ENCODE measurements at regions not wholly inside any gene's neighbourhood (a gene's known extent, or its start where the extent isn't known, plus 50 kb on each side); places are given as distances from the start of the nearest gene placed in this dataset.

- DNase-seq: no peak
Observed at GRCh38 chr6:101230866-101231265, 162.6 kb upstream of the GRIK2 start.

DNA sequence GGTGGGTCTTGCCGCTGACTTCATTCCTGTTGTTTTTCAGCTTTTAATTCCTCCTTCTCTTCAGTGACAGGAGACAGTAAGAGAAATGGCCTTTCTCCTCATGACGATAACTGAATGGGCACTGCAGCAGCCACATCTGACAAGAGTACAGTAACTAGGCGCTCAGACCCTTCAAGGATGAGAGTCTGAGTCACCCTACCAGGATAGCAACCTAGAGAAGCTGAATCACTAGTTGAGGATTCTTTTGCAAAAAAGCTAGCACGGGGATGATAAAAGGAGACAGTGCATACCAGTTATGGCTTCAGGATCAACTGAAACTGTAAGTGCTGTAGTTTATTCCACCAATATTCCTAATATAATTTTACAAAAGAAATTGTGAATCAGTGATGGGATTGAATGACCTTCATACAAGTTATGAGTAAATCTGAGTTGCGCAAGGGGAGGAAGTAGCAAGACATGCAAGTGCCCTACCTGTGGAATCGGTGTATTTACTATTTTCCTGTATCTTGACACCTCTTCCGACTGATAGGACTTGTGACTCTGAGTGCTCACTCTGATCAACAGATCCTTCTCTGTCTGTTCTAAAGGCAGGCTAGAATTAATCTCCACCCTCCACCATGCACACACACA is 161.8 kb upstream of the GRIK2 start:
- no peak for DNase-seq

DNA sequence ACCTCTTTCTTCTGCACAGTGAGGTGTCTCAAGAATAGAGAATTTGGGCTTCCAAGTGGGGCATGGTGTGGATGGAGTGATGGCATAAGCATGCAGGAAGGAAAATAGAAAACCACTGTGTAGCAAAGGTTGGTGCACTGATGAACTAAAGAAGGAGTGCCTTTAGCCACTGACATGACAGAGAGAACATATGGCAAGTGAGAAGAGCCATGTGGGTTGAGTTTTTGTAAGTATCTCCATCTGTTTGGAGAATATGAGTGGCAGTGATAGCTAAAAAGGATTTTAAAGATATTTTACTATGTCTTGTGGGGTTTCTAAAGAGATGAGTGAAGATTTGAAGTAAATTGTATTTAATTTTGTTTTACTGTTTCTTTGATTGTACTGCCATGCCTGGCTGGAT is 160.5 kb upstream of the GRIK2 start:
- no peak for DNase-seq

- DNase-seq: no peak
Observed at GRCh38 chr6:101236709-101237108, 156.8 kb upstream of the GRIK2 start.

- no peak for DNase-seq
Observed at GRCh38 chr6:101241442-101241841, 152.1 kb upstream of the GRIK2 start.

- DNase-seq: no peak
Observed at GRCh38 chr6:101249470-101249869, 144.0 kb upstream of the GRIK2 start.

DNA sequence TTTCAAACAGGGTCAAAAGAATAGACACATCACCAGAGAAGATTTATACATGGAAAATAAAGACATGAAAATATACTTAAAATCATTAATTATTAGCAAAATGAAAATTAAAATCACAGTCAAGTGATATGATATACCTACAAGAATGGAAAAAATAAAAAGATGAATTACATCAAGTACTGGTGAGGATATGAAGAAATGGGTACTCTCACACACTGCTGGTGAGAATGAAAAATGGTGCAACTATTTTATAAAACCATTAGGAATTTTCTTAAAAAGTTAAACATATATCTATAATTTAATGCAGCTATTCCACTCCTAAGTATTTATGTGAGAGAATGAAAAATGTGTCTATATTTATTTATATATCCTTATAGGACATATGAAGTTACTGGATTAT is 136.3 kb upstream of the GRIK2 start:
- DNase-seq: no peak

- no peak for DNase-seq
Observed at GRCh38 chr6:101259505-101259904, 134.0 kb upstream of the GRIK2 start.

GRCh38 chr6:101263596-101263995 is 129.9 kb upstream of the GRIK2 start:
- DNase-seq: no peak

DNA sequence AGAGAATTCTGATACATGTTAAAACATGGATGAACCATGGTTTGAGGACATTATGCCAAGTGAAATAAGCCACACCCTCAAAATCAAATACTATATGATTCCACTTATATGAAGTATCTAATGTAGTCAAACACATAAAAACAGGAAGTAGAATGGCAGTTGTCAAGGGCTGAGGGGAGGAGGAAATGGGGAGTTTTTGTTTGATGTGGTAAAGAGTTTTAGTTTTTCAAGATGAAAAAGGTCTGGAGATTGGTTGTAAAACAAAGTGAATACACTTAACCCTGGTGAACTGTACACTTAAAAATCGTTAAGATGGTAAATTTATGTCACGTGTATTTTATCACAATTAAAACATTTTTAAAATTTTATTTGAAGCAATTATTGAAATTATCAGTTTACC is 127.4 kb upstream of the GRIK2 start:
- DNase-seq: peak; percentile 1

GRCh38 chr6:101268541-101268940 is 125.0 kb upstream of the GRIK2 start:
- DNase-seq: no peak

GRCh38 chr6:101275251-101275650 is 118.3 kb upstream of the GRIK2 start:
- no peak for DNase-seq

GRCh38 chr6:101276066-101276465 is 117.4 kb upstream of the GRIK2 start:
- DNase-seq: no peak

GRCh38 chr6:101279410-101279809 is 114.1 kb upstream of the GRIK2 start:
- no peak for DNase-seq

DNA sequence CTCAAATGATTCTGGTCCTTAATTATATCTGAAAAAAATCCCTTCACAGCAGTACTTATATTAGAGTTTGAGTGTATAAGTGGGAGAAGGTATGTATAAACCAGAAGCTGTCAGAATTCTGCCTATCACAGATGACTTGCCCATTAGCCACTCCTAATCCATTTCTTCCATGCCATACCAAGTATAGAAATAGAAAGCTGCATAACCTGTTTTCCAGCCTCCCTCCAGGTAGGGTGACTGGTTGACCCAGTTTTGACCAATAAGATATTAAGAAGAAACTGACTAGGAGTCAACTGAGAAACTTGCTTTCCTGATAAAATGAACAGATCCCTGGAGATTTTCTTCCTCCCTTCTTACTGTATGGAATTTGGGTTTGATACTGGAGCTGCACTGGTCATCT is 112.2 kb upstream of the GRIK2 start:
- no peak for DNase-seq

GRCh38 chr6:101284131-101284530 is 109.4 kb upstream of the GRIK2 start:
- no peak for DNase-seq

DNA sequence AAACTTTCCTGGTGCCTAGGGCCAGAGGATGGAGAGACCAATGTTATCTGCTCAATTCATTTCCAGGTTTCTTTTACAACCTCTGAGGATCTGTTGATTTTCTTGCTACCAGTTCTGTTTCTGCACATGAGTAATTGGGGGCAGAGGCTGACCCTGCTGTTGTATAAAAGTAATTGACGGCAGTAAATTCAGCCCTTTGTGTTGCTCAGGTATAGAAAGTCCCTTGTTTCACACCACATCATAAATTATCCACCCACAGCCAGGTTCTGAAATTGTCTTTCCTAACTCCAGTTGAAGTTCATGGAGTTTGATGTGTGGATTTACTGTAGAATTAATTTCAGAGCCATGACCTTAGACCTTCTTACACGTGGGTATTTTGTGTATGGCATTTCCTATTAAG is 107.4 kb upstream of the GRIK2 start:
- no peak for DNase-seq

GRCh38 chr6:101290346-101290745 is 103.2 kb upstream of the GRIK2 start:
- DNase-seq: no peak

- DNase-seq: no peak
Observed at GRCh38 chr6:101294051-101294638, 99.4 kb upstream of the GRIK2 start.

- DNase-seq: no peak
Observed at GRCh38 chr6:101294676-101295075, 98.8 kb upstream of the GRIK2 start.

DNA sequence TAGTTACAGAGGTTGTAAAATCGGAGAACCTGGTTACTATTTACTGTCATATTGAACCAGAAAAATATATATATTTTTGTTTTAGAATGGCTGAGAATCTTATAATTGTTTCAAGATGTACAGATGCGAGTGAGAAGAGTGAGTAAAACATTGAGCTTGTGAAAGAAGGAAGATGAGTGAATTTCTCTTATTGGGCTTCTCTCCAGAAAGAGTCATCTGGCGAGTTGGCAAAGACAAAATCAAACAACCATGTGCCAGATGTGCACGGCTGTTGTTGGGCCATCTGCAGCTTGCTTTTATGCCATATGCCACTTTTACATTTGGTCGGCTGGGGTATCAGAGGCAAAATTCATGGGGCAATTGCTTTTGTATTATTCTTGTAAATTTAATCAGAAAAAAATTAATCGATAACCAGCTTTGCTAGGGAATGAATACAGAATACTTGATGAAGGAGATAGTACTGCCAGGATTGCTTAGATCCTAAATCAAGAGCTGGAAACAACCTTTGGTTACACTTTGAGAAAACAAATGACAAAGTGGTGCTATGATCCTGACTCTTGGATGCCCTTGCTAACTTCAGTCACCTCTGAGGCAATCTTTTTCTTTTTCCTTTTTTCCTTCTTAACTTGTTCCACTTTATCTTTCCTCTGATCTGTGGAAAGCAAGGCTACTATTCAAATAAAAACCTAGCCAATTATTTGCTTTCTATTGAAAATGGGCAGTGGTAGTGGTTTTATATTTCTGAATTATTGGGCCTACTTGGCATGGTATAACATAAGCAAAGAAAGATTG is 97.1 kb upstream of the GRIK2 start:
- DNase-seq: no peak

GRCh38 chr6:101302593-101302992 is 90.9 kb upstream of the GRIK2 start:
- no peak for DNase-seq

GRCh38 chr6:101303495-101303894 is 90.0 kb upstream of the GRIK2 start:
- DNase-seq: no peak

GRCh38 chr6:101312652-101313051 is 80.9 kb upstream of the GRIK2 start:
- DNase-seq: no peak
